ENCODE measurements at regions not wholly inside any gene's neighbourhood (a gene's known extent, or its start where the extent isn't known, plus 50 kb on each side); places are given as distances from the start of the nearest gene placed in this dataset.
"Not testable (repeated sequence)": the region's sequence is repeated elsewhere in the genome, so short reads cannot be mapped to it uniquely, and the experiment has no call there.

GRCh38 chr10:33049963-33050920 lies 92.2 kb upstream of the ITGB1 start:
- not testable (repeated sequence) for H3K79me2 ChIP-seq (ENCODE audit: control insufficient read depth, insufficient read depth, low read length, unreplicated experiment); H3K36me3 ChIP-seq (ENCODE audit: insufficient read depth, low read length); H3K4me3 ChIP-seq (ENCODE audit: low read depth, low read length); H3K27ac ChIP-seq (ENCODE audit: low read depth, low read length); H3K27me3 ChIP-seq (ENCODE audit: insufficient read depth, low read length); H2AFZ ChIP-seq (ENCODE audit: low read length, unreplicated experiment)
- peaks cover 17% of the 10 kb centered on the region for H3K4me1 ChIP-seq (ENCODE audit: control insufficient read depth, insufficient read depth, low read length, unreplicated experiment)

GRCh38 chr10:33048223-33048622 lies 90.2 kb upstream of the ITGB1 start:
- H3K36me3 ChIP-seq (ENCODE audit: insufficient read depth, low read length): no peaks in the 10 kb centered on the region
- H3K27ac ChIP-seq (ENCODE audit: low read depth, low read length): no peak overlapping the region
- H2AFZ ChIP-seq (ENCODE audit: low read length, unreplicated experiment): no peak overlapping the region
- no peaks in the 10 kb centered on the region for H3K79me2 ChIP-seq (ENCODE audit: control insufficient read depth, insufficient read depth, low read length, unreplicated experiment)
- H3K4me1 ChIP-seq (ENCODE audit: control insufficient read depth, insufficient read depth, low read length, unreplicated experiment): peaks cover 9% of the 10 kb centered on the region
- H3K4me3 ChIP-seq (ENCODE audit: low read depth, low read length): no peak overlapping the region
- H3K27me3 ChIP-seq (ENCODE audit: insufficient read depth, low read length): no peaks in the 10 kb centered on the region

GRCh38 chr10:33047655-33048054 lies 89.6 kb upstream of the ITGB1 start:
- H3K36me3 ChIP-seq (ENCODE audit: insufficient read depth, low read length): no peaks in the 10 kb centered on the region

GRCh38 chr10:33046792-33047191 lies 88.8 kb upstream of the ITGB1 start:
- H3K4me1 ChIP-seq (ENCODE audit: control insufficient read depth, insufficient read depth, low read length, unreplicated experiment): no peaks in the 10 kb centered on the region
- no peak overlapping the region for H3K27ac ChIP-seq (ENCODE audit: low read depth, low read length)
- no peaks in the 10 kb centered on the region for H3K36me3 ChIP-seq (ENCODE audit: insufficient read depth, low read length)
- H3K4me3 ChIP-seq (ENCODE audit: low read depth, low read length): no peak overlapping the region
- H3K79me2 ChIP-seq (ENCODE audit: control insufficient read depth, insufficient read depth, low read length, unreplicated experiment): no peaks in the 10 kb centered on the region
- no peaks in the 10 kb centered on the region for H3K27me3 ChIP-seq (ENCODE audit: insufficient read depth, low read length)
- H2AFZ ChIP-seq (ENCODE audit: low read length, unreplicated experiment): no peak overlapping the region

More at GRCh38 chr10:33047655-33048054, 89.6 kb upstream of the ITGB1 start:
- peaks cover 4% of the 10 kb centered on the region for H3K4me1 ChIP-seq (ENCODE audit: control insufficient read depth, insufficient read depth, low read length, unreplicated experiment)
- no peak overlapping the region for H3K4me3 ChIP-seq (ENCODE audit: low read depth, low read length)
- H2AFZ ChIP-seq (ENCODE audit: low read length, unreplicated experiment): no peak overlapping the region
- no peak overlapping the region for H3K27ac ChIP-seq (ENCODE audit: low read depth, low read length)
- H3K79me2 ChIP-seq (ENCODE audit: control insufficient read depth, insufficient read depth, low read length, unreplicated experiment): no peaks in the 10 kb centered on the region
- no peaks in the 10 kb centered on the region for H3K27me3 ChIP-seq (ENCODE audit: insufficient read depth, low read length)

GRCh38 chr10:33045421-33045820 lies 87.4 kb upstream of the ITGB1 start:
- no peaks in the 10 kb centered on the region for H3K79me2 ChIP-seq (ENCODE audit: control insufficient read depth, insufficient read depth, low read length, unreplicated experiment)
- no peak overlapping the region for H3K4me3 ChIP-seq (ENCODE audit: low read depth, low read length)

GRCh38 chr10:33042565-33042964 lies 84.5 kb upstream of the ITGB1 start:
- no peak overlapping the region for H3K27ac ChIP-seq (ENCODE audit: low read depth, low read length)
- no peaks in the 10 kb centered on the region for H3K4me1 ChIP-seq (ENCODE audit: control insufficient read depth, insufficient read depth, low read length, unreplicated experiment)

More at GRCh38 chr10:33045421-33045820, 87.4 kb upstream of the ITGB1 start:
- Histone ChIP-seq H3K36me3 (ENCODE audit: insufficient read depth, low read length) (no peaks in the 10 kb centered on the region), H3K27me3 (ENCODE audit: insufficient read depth, low read length) (no peaks in the 10 kb centered on the region), H3K4me1 (ENCODE audit: control insufficient read depth, insufficient read depth, low read length, unreplicated experiment) (no peaks in the 10 kb centered on the region), H3K27ac (ENCODE audit: low read depth, low read length) (no peak overlapping the region), H2AFZ (ENCODE audit: low read length, unreplicated experiment) (no peak overlapping the region)

GRCh38 chr10:33041783-33042437 lies 83.9 kb upstream of the ITGB1 start:
- no peaks in the 10 kb centered on the region for H3K79me2 ChIP-seq (ENCODE audit: control insufficient read depth, insufficient read depth, low read length, unreplicated experiment)
- H3K27ac ChIP-seq (ENCODE audit: low read depth, low read length): no peak overlapping the region

More at GRCh38 chr10:33042565-33042964, 84.5 kb upstream of the ITGB1 start:
- Histone ChIP-seq H3K27me3 (ENCODE audit: insufficient read depth, low read length) (no peaks in the 10 kb centered on the region), H3K36me3 (ENCODE audit: insufficient read depth, low read length) (peaks cover 4% of the 10 kb centered on the region; the same call in 1 of the 2 replicates), H2AFZ (ENCODE audit: low read length, unreplicated experiment) (no peak overlapping the region), H3K79me2 (ENCODE audit: control insufficient read depth, insufficient read depth, low read length, unreplicated experiment) (no peaks in the 10 kb centered on the region), H3K4me3 (ENCODE audit: low read depth, low read length) (no peak overlapping the region)

GRCh38 chr10:33040436-33040835 lies 82.4 kb upstream of the ITGB1 start:
- no peaks in the 10 kb centered on the region for H3K4me1 ChIP-seq (ENCODE audit: control insufficient read depth, insufficient read depth, low read length, unreplicated experiment)
- H3K79me2 ChIP-seq (ENCODE audit: control insufficient read depth, insufficient read depth, low read length, unreplicated experiment): no peaks in the 10 kb centered on the region
- H3K27me3 ChIP-seq (ENCODE audit: insufficient read depth, low read length): no peaks in the 10 kb centered on the region
- no peak overlapping the region for H2AFZ ChIP-seq (ENCODE audit: low read length, unreplicated experiment)
- no peak overlapping the region for H3K4me3 ChIP-seq (ENCODE audit: low read depth, low read length)
- no peak overlapping the region for H3K27ac ChIP-seq (ENCODE audit: low read depth, low read length)
- peaks cover 7% of the 10 kb centered on the region; the same call in 1 of the 2 replicates for H3K36me3 ChIP-seq (ENCODE audit: insufficient read depth, low read length)

More at GRCh38 chr10:33041783-33042437, 83.9 kb upstream of the ITGB1 start:
- Histone ChIP-seq H3K27me3 (ENCODE audit: insufficient read depth, low read length) (no peaks in the 10 kb centered on the region), H3K36me3 (ENCODE audit: insufficient read depth, low read length) (peaks cover 7% of the 10 kb centered on the region; the same call in 1 of the 2 replicates), H2AFZ (ENCODE audit: low read length, unreplicated experiment) (no peak overlapping the region), H3K4me3 (ENCODE audit: low read depth, low read length) (no peak overlapping the region), H3K4me1 (ENCODE audit: control insufficient read depth, insufficient read depth, low read length, unreplicated experiment) (no peaks in the 10 kb centered on the region)

GRCh38 chr10:33039181-33039580 lies 81.2 kb upstream of the ITGB1 start:
- Histone ChIP-seq H3K36me3 (ENCODE audit: insufficient read depth, low read length) (peaks cover 7% of the 10 kb centered on the region; the same call in 1 of the 2 replicates), H3K27me3 (ENCODE audit: insufficient read depth, low read length) (no peaks in the 10 kb centered on the region), H3K27ac (ENCODE audit: low read depth, low read length) (no peak overlapping the region)

GRCh38 chr10:33038672-33039071 lies 80.6 kb upstream of the ITGB1 start:
- Histone ChIP-seq H3K27me3 (ENCODE audit: insufficient read depth, low read length) (no peaks in the 10 kb centered on the region), H3K4me3 (ENCODE audit: low read depth, low read length) (no peak overlapping the region), H2AFZ (ENCODE audit: low read length, unreplicated experiment) (no peak overlapping the region), H3K27ac (ENCODE audit: low read depth, low read length) (no peak overlapping the region), H3K4me1 (ENCODE audit: control insufficient read depth, insufficient read depth, low read length, unreplicated experiment) (no peaks in the 10 kb centered on the region), H3K79me2 (ENCODE audit: control insufficient read depth, insufficient read depth, low read length, unreplicated experiment) (no peaks in the 10 kb centered on the region), H3K36me3 (ENCODE audit: insufficient read depth, low read length) (peaks cover 7% of the 10 kb centered on the region; the same call in 1 of the 2 replicates)

More at GRCh38 chr10:33039181-33039580, 81.2 kb upstream of the ITGB1 start:
- H3K4me1 ChIP-seq (ENCODE audit: control insufficient read depth, insufficient read depth, low read length, unreplicated experiment): no peaks in the 10 kb centered on the region
- H3K79me2 ChIP-seq (ENCODE audit: control insufficient read depth, insufficient read depth, low read length, unreplicated experiment): no peaks in the 10 kb centered on the region
- H3K4me3 ChIP-seq (ENCODE audit: low read depth, low read length): no peak overlapping the region
- no peak overlapping the region for H2AFZ ChIP-seq (ENCODE audit: low read length, unreplicated experiment)

Data from ACC112 (cell line).